ENCODE measurements at regions not wholly inside any gene's neighbourhood (a gene's known extent, or its start where the extent isn't known, plus 50 kb on each side); places are given as distances from the start of the nearest gene placed in this dataset.

DNA sequence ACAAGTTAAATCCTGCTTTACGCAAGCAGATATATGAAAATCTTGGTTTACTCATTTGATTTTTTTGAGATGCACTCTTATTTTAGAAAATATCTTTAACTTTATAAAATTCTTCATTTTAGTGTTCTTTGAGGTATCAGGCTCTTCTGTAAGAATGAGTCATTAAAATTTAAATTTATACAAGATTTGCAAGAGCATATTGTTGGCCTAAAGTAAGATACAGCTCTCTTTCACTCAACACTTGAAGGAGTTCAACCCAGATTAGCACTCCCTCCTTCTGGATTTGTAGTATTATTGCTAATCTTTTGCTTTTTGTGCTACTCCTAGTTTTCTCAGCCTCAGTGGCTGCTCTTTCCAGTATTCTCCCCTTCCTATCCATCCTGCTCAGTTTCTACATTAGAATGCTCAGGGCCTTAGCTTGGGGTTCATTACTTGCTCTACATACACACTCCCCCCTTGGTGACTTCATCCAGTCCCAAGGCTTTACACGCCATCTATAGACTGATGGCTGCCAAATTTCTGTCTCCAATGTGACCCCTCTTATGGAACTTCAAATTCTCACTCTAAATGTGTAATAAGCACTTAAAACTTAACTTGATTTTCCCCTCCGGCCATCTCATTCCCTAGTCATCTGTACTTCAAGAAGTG is 425.3 kb upstream of the FANCL start:
- no peak for DNase-seq

GRCh38 chr2:58665154-58665553 is 424.0 kb upstream of the FANCL start:
- DNase-seq = no peak

GRCh38 chr2:58664523-58665151 is 423.5 kb upstream of the FANCL start:
- DNase-seq = no peak

- DNase-seq = no peak
These were observed 418.9 kb upstream of the FANCL start for GRCh38 chr2:58660046-58660445.

DNA sequence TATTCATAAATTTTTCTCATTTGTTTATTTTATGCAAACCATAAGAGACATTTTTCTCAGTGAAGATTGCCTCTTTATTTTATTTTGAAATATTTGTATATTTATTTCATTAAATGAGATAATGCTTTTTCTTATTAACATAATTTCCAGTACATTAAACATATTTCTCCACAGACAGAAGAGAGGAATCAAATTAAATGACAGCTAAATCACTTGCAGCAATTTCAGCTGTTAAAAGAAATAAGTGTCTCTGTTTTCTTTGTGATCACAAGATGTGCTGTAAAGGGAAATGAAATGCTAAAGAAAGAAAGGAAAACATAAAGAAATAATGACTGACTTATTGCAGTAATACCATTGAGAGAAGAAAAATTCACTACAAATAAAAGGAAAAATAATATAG is 414.0 kb upstream of the FANCL start:
- DNase-seq = no peak

- DNase-seq = no peak
These were observed 410.8 kb upstream of the FANCL start for GRCh38 chr2:58651930-58652329.

DNA sequence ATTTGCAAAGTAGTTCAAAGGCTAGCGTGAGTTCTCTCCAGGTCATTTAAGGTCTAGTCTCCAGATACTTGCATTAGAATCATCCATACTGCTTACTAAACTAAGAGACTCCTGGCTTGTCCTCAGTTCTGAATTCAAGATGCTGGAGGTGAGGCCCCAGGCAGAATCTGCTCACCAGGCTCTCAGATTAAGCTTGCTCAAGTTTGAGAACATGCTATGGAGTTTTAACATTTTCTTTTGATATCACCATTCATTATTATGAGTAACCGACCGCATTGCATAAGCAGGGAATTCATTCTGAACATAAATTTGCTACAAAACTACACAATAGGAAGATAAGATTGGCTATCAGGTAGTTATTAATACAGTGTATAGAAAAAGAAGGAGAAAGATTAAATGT is 409.7 kb upstream of the FANCL start:
- DNase-seq = no peak

- DNase-seq = no peak
These were observed 408.6 kb upstream of the FANCL start for GRCh38 chr2:58649756-58650155.

- DNase-seq = no peak
These were observed 403.9 kb upstream of the FANCL start for GRCh38 chr2:58645017-58645416.

- no peak for DNase-seq
These were observed 403.3 kb upstream of the FANCL start for GRCh38 chr2:58644451-58644850.

DNA sequence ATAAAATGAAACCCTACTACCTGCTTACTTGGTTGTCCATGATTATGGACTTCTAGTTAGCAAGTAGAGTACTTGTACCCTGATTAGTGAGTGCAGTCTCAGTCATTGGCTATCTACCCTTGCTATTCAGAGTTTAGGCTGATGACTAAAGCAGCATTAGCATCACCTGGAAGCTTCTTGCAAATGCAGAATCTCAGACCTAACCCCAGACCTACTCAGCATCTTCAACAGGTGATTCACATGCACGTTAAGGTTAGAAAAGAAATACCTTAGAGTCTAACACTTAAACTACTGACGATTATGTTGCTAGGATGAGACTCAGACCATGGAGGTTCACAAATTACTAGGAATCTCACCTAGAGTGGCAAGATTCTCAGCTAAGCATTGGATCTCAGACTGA is 399.9 kb upstream of the FANCL start:
- no peak for DNase-seq

DNA sequence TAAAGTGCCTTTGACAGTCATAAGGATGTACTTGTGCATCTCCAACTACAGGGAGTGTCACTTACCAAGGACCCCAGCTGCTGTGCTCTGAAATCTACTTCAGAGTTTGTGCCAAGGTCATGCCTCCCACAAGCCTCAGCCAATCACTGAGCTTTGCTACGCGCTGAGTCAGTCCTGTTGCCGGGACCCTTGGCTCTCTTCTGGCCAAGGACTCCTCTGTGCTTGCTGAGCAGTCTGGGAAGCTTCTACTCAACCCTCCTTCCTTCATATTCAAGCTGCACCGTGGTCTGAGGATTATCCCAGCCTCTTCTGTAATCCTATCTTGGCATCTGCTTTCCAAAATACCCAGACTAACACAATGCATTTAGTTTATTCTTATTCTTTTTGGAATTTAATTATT is 398.9 kb upstream of the FANCL start:
- no peak for DNase-seq

- DNase-seq = no peak
These were observed 397.2 kb upstream of the FANCL start for GRCh38 chr2:58638256-58638805.

- no peak for DNase-seq
These were observed 395.7 kb upstream of the FANCL start for GRCh38 chr2:58636872-58637271.

GRCh38 chr2:58635801-58636375 is 394.8 kb upstream of the FANCL start:
- DNase-seq = no peak

DNA sequence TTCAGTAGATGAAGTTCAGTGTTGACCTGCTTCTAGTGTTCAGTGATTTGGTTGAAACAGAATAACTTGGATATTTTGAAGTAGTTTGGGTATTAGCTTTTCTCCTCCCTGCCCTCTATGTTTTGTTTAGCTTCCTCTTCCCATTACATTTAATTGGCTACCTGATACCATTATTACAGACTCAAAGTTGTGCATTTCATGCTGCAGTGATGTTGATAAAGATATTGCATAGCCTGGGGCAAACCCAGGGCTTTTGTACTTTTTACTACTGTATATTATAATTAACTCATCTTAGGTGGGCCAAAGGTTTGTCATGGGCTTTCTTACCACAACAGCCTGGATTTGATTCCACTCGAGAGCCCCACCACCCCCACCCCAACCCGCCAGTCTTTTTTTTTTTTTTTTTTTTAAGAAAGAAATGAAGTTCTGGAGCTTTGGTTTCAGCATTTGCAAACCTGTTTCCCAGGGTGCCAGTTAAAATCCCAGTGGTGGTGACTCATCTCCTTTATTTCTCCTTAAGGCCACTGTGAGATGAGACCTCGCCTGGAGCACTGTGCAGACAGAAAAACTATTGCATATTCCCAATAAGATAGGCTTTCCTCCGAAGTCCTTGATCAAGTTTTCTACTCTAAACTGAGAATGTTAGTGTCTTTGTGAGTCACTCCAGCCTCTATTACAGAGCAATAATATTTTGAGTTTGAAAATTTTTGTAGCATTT is 393.7 kb upstream of the FANCL start:
- DNase-seq = no peak

- no peak for DNase-seq
These were observed 392.7 kb upstream of the FANCL start for GRCh38 chr2:58633613-58634365.

DNA sequence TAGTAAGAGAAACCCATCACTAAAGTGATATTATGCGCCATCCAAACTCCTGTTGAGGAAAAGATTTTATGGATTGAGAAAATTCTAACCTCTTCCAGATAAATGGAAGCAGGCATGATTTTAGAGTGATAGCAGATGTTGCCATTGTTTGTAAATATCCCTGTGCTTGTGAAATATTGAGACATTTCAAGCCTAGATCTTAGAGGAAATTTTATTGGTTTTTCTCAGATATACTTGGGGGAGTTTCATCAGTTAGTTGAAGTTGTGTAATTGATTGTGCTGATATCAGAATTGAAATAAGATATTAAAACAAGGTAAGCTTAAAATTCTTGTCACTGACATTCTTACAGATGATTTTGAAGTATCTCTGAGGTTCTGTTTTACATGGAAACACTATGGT is 390.9 kb upstream of the FANCL start:
- no peak for DNase-seq

GRCh38 chr2:58629545-58630119 is 388.5 kb upstream of the FANCL start:
- DNase-seq = no peak

GRCh38 chr2:58620896-58621295 is 379.8 kb upstream of the FANCL start:
- no peak for DNase-seq

- DNase-seq = no peak
These were observed 379.0 kb upstream of the FANCL start for GRCh38 chr2:58620093-58620492.

DNA sequence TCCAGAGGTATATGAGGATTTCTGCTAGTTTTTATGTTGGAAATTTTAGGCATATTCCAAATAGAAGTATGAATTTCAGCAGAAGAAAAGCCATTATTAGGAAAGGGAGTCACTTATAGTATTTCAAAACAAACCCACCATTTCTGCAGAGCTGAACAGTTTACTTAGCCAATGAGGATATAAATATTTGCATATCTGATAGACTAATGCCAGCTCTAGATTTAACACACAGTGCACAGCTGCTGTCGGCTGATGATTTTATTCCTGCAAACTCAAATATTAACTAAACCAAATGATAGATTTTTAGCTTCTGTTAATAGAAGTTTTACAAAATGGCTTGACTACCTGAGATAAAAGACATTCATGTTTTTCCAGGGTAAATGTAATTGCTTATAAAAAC is 375.8 kb upstream of the FANCL start:
- no peak for DNase-seq

DNA sequence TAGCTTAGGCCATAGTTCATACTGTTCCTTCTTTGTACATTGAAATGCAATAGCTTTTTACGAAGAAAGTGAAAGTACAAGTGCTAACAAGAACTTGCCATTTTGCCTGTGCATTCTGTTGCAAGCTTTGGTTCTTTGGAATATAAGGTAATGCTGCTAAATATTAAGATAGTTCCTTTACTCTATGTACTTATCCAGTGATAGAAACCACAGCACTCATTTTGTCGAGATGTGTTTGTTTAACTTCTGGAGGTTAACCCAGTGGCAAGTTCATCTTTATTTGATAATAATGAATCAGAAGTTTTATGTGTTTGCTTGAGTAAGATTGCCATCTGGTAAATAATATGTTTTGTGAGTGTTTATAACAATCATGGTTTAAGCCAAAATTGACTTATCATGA is 373.1 kb upstream of the FANCL start:
- DNase-seq = no peak
